ENCODE measurements at regions not wholly inside any gene's neighbourhood (a gene's known extent, or its start where the extent isn't known, plus 50 kb on each side); places are given as distances from the start of the nearest gene placed in this dataset.
"Not testable (repeated sequence)": the region's sequence is repeated elsewhere in the genome, so short reads cannot be mapped to it uniquely, and the experiment has no call there.

DNA sequence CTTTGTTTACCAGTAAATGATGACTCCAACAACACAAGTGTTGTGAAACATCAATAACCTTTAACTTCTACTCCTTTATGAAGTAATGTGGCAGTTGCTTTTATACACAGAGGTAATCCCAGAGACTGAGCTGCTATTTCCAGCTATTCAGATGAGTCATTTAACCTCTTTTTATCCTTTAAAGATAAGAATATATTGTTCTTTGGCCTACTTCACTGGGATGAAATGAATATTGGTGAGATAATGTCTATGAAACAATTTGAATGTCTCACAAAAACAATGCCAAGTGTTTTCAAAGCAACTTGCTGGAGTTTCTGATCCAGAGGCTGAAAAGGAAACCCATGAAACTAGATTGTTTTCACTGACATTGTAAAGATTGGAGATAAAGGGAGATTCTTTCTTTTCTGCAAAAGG, 564.4 kb upstream of the LUZP2 start:
- Mint-ChIP-seq H3K9me3 (peaks cover 5% of the 10 kb centered on the region), H3K36me3 (no peaks in the 10 kb centered on the region), H3K27me3 (no peaks in the 10 kb centered on the region), H3K27ac (no peak overlapping the region), H3K4me3 (no peak overlapping the region), H3K4me1 (ENCODE audit: low read depth) (no peaks in the 10 kb centered on the region)
- intact Hi-C loops (cut with micrococcal nuclease), result no loop called here
- POLR2A ChIA-PET, result no interaction called here
- CTCF ChIA-PET, result no interaction called here
- DNase-seq, result no peak

DNA sequence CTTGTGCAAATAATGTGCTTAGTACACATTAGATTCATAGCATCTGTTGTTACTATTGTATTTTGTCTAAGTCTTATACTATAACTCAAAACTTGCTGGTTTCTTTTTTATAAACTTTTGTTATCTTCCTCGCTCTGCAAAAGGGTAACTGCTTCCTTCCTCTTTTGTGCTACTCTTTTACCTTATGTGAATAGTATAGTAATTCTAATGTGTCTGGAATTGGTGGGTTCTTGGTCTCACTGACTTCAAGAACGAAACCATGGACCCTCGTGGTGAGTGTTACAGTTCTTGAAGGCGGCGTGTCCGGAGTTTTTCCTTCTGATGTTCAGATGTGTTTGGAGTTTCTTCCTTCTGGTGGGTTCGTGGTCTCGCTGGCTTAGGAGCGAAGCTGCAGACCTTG, 563.1 kb upstream of the LUZP2 start:
- intact Hi-C loops (cut with micrococcal nuclease), result no loop called here
- CTCF ChIA-PET, result no interaction called here
- H3K4me3 Mint-ChIP-seq, result no peak overlapping the region

DNA sequence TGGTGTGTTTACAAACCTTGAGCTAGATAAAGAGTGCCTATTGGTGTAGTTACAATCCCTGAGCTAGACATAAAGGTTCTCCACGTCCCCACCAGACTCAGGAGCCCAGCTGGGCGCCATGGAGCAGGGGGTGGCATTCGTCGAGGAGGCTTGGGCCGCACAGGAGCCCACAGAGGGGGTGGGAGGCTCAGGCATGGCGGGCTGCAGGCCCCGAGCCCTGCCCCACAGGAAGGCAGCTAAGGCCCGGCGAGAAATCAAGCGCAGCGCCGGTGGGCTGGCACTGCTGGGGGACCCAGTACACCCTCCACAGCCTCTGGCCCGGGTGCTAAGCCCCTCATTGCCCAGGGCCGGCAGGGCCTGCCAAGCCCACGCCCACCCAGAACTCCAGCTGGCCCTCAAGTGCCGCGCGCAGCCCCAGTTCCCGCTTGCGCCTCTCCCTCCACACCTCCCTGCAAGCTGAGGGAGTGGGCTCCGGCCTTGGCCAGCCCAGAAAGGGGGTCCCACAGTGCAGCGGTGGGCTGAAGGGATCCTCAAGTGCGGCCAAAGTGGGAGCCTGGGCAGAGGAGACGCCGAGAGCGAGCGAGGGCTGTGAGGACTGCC, 562.1 kb upstream of the LUZP2 start:
- H3K27me3 Mint-ChIP-seq; intact Hi-C loops (cut with micrococcal nuclease); DNase-seq; H3K4me3 Mint-ChIP-seq; CTCF ChIA-PET; POLR2A ChIA-PET; H3K4me1 Mint-ChIP-seq (ENCODE audit: low read depth); H3K27ac Mint-ChIP-seq; H3K36me3 Mint-ChIP-seq; H3K9me3 Mint-ChIP-seq: not testable (repeated sequence)

More for the DNA sequence above, 563.1 kb upstream of the LUZP2 start:
- no peak for DNase-seq
- Mint-ChIP-seq H3K27me3 (no peaks in the 10 kb centered on the region), H3K27ac (no peak overlapping the region), H3K36me3 (no peaks in the 10 kb centered on the region), H3K9me3 (peaks cover 2% of the 10 kb centered on the region), H3K4me1 (ENCODE audit: low read depth) (no peaks in the 10 kb centered on the region)
- POLR2A ChIA-PET, result no interaction called here

DNA sequence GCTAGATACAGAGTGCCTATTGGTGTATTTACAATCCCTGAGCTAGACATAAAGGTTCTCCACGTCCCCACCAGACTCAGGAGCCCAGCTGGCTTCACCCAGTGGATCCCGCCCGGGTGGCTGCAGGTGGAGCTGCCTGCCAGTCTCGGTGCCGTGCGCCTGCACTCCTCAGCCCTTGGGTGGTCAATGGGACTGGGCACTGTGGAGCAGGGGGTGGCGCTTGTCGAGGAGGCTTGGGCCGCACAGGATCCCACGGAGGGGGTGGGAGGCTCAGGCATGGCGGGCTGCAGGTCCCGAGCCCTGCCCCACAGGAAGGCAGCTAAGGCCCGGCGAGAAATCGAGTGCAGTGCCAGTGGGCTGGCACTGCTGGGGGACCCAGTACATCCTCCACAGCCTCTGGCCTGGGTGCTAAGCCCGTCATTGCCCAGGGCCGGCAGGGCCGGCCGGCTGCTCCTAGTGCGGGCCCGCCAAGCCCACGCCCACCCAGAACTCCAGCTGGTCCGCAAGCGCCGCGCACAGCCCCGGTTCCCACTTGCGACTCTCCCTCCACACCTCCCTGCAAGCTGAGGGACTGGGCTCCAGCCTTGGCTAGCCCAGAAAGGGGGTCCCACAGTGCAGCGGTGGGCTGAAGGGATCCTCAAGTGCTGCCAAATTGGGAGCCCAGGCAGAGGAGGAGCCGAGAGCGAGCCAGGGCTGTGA, 554.6 kb upstream of the LUZP2 start:
- POLR2A ChIA-PET; H3K4me1 Mint-ChIP-seq (ENCODE audit: low read depth); H3K27ac Mint-ChIP-seq; DNase-seq; CTCF ChIA-PET; H3K36me3 Mint-ChIP-seq; H3K27me3 Mint-ChIP-seq; H3K4me3 Mint-ChIP-seq; intact Hi-C loops (cut with micrococcal nuclease): not testable (repeated sequence)
- peaks cover 15% of the 10 kb centered on the region for H3K9me3 Mint-ChIP-seq

DNA sequence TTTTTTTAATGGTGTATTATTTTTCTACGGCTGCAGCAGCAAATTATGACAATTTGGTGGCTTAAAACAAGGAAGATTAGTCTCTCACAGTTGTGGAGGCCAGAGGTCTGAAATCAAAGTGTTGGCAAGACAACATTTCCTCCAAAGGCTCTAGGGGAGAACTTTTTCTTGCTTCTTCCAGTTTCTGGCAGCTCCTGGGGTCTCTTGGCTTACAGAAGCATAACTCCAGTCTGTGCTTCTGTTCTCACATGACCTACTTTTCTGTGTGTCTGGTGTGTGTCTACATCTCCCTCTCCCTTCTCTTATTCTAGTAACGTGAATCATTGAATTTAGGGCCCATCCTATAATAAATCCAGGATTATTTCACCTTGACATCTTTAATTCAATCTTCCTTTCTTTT, 551.9 kb upstream of the LUZP2 start:
- H3K4me3 Mint-ChIP-seq, result no peak overlapping the region
- intact Hi-C loops (cut with micrococcal nuclease), result no loop called here
- H3K27ac Mint-ChIP-seq, result no peak overlapping the region
- H3K9me3 Mint-ChIP-seq, result peaks cover 8% of the 10 kb centered on the region
- ChIA-PET CTCF (no interaction called here), POLR2A (no interaction called here)
- no peaks in the 10 kb centered on the region for H3K27me3 Mint-ChIP-seq
- no peaks in the 10 kb centered on the region for H3K36me3 Mint-ChIP-seq
- no peak for DNase-seq
- H3K4me1 Mint-ChIP-seq (ENCODE audit: low read depth), result no peaks in the 10 kb centered on the region

DNA sequence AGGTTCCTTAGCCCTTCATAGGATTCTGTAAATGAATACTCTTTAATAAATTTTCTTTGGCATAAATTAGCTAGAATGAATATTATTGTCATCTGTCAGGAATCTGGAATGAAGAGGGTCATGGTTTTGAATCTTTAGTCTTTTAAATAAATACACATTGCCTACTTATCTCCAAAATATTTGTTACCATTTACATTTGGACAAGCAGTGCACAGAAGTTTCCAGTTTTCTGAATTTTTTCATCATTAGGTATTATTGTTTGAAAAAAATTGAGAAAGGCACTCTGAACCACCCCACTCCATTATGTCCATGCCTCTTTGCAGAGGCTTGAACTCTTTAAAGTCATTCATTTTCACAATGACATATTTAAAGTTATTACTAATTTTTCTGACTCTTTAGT, 549.0 kb upstream of the LUZP2 start:
- no peak for DNase-seq
- H3K4me3 Mint-ChIP-seq, result no peak overlapping the region
- H3K4me1 Mint-ChIP-seq (ENCODE audit: low read depth), result no peaks in the 10 kb centered on the region
- CTCF ChIA-PET, result no interaction called here
- H3K27ac Mint-ChIP-seq, result no peak overlapping the region
- intact Hi-C loops (cut with micrococcal nuclease), result no loop called here
- POLR2A ChIA-PET, result no interaction called here
- H3K9me3 Mint-ChIP-seq, result peaks cover 2% of the 10 kb centered on the region
- H3K27me3 Mint-ChIP-seq, result no peaks in the 10 kb centered on the region
- no peaks in the 10 kb centered on the region for H3K36me3 Mint-ChIP-seq

DNA sequence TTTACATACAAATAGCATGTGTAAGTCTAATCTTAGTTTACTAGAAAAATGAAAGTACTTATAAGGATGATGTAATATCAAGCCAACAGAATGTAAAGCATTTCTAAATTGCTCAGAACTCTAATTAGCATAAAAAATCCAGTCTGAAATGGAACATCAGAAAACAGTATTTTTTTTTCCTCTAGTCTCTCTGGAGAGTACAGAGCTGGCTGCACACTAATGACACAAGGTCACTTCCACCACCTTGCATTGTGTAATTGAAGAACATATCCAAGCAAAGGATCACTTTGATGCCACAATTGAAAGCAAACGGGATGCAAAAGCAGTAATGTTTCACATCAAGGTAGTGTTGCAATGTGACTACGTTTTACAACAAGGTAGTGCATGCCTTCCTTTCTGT, 548.0 kb upstream of the LUZP2 start:
- peaks cover 2% of the 10 kb centered on the region for H3K9me3 Mint-ChIP-seq
- no peaks in the 10 kb centered on the region for H3K4me1 Mint-ChIP-seq (ENCODE audit: low read depth)
- no peak overlapping the region for H3K4me3 Mint-ChIP-seq
- H3K36me3 Mint-ChIP-seq, result no peaks in the 10 kb centered on the region
- POLR2A ChIA-PET, result no interaction called here
- CTCF ChIA-PET, result no interaction called here
- DNase-seq, result no peak
- no peak overlapping the region for H3K27ac Mint-ChIP-seq
- H3K27me3 Mint-ChIP-seq, result no peaks in the 10 kb centered on the region
- intact Hi-C loops (cut with micrococcal nuclease), result no loop called here

DNA sequence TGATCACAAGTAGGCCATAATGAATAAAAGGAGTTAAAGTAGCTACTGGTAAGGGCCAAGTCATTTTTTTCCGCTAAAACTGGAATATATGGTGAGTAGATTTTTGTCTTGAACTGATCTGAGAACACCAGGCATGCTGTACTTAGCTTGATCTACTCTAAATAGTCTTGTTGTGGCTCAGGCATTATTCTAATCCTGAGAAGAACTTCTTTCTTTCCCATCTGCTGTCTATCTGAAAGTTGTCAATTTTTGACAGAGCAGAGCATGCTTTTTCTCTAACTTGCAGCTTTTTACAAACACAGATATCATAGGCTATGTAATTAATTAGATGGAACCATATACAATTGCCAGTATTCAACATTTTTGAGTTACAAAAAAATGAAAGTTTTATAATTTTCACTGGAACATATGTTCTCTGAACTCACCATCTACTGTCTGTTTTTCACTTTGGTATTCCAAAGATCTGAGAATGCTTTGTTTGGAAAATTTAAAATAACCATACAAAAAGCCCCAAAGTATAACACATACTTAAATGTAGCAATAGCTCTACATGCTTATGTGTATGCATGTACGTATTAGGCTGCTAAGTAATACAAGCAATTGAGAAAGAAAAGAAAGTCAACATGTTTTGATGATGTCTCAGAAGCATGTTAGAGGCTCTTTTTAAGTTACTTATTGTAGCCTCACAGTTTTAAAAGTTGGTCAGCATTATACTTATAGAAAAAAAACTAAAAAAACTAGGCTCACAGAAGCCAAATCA, 542.7 kb upstream of the LUZP2 start:
- CTCF ChIA-PET, result no interaction called here
- no peaks in the 10 kb centered on the region for H3K4me1 Mint-ChIP-seq (ENCODE audit: low read depth)
- no peaks in the 10 kb centered on the region for H3K27me3 Mint-ChIP-seq
- POLR2A ChIA-PET, result no interaction called here
- H3K36me3 Mint-ChIP-seq, result no peaks in the 10 kb centered on the region
- no peak for DNase-seq
- intact Hi-C loops (cut with micrococcal nuclease), result no loop called here
- H3K4me3 Mint-ChIP-seq, result no peak overlapping the region
- no peak overlapping the region for H3K27ac Mint-ChIP-seq
- H3K9me3 Mint-ChIP-seq, result peaks cover 4% of the 10 kb centered on the region

DNA sequence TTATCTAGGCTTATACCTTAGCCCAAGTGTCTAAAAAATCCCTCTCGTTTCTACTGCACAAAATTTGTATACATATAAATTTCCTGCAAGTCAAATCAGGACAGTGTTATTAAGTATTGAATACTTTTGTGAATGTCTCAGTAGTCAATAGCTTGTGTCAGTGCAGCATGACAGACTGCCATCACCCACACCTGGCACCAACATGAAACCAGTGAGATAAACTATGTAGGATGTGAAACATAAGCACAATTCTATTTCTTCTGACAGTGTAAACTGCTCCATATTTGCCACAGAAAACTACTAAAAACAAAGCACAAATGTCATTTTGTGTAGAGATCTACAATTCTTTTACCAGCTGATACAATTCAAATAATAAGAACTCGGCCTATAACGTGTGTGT, 542.1 kb upstream of the LUZP2 start:
- peaks cover 4% of the 10 kb centered on the region for H3K9me3 Mint-ChIP-seq
- H3K4me1 Mint-ChIP-seq (ENCODE audit: low read depth), result no peaks in the 10 kb centered on the region
- no peaks in the 10 kb centered on the region for H3K27me3 Mint-ChIP-seq
- H3K27ac Mint-ChIP-seq, result no peak overlapping the region
- intact Hi-C loops (cut with micrococcal nuclease), result no loop called here
- CTCF ChIA-PET, result no interaction called here
- no peak overlapping the region for H3K4me3 Mint-ChIP-seq
- POLR2A ChIA-PET, result no interaction called here
- no peak for DNase-seq
- no peaks in the 10 kb centered on the region for H3K36me3 Mint-ChIP-seq

DNA sequence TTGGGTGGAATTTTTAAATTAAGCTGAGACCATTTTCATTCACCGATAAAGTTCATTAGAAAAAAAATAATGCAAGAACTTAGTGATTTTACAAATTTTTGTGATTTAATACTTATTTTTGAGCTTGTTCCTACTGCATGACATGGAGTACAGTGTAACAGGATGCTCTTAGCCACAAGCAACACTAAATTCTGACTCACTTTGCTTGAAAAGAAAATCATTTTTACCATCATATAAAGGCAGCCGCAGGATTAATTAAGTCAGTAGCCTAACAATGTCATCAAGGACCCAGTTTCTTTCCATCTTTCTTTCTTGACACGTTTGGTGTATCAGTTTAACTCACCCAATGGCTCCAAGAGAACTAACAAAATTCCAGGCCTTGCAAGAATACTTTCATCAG, 540.3 kb upstream of the LUZP2 start:
- no peaks in the 10 kb centered on the region for H3K27me3 Mint-ChIP-seq
- intact Hi-C loops (cut with micrococcal nuclease), result no loop called here

DNA sequence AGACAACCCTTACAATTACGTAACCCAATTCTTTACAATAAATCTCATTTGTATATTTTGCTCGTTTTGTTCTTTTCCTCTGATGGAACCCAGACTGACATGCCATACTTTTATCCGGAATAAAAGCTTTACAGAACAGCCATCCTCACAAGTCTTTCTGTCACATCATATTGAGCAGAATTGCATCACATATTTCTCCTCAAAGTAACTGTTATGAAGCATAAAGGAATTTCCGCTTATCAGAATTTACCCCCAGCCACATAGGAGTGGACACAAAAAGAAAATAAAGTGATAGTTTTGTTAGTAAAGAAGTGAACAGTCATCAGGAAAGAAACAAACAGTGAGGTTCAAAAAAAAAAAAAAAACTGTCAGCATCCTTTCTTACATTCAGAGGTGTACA, 539.5 kb upstream of the LUZP2 start:
- CTCF ChIA-PET, result no interaction called here
- H3K36me3 Mint-ChIP-seq, result no peaks in the 10 kb centered on the region

More for the DNA sequence above, 540.3 kb upstream of the LUZP2 start:
- H3K4me3 Mint-ChIP-seq, result no peak overlapping the region
- H3K36me3 Mint-ChIP-seq, result no peaks in the 10 kb centered on the region
- DNase-seq, result no peak
- peaks cover 4% of the 10 kb centered on the region for H3K9me3 Mint-ChIP-seq
- no peak overlapping the region for H3K27ac Mint-ChIP-seq
- ChIA-PET POLR2A (no interaction called here), CTCF (no interaction called here)
- H3K4me1 Mint-ChIP-seq (ENCODE audit: low read depth), result no peaks in the 10 kb centered on the region

DNA sequence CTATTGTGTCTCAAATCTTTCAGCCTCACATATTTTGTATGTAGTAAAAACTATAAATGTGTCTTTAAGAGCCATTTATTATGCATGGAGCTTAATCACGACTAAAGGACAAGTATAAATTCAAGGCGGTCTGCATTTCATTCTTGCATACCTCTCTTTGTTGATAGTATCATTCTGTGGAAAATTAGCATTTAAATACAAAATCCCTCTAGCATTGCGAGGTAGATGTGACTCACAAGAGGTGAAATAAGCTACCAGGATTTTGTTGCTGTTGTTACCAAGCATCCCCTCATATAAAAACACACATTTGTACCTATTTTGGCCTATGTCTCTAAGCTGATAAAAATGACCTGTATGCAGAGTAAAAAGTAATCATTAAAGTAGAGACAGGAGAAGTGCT, 537.4 kb upstream of the LUZP2 start:
- DNase-seq, result no peak
- Mint-ChIP-seq H3K36me3 (no peaks in the 10 kb centered on the region), H3K4me3 (no peak overlapping the region), H3K27me3 (no peaks in the 10 kb centered on the region), H3K9me3 (peaks cover 8% of the 10 kb centered on the region), H3K4me1 (ENCODE audit: low read depth) (no peaks in the 10 kb centered on the region), H3K27ac (no peak overlapping the region)
- POLR2A ChIA-PET, result no interaction called here
- intact Hi-C loops (cut with micrococcal nuclease), result no loop called here
- CTCF ChIA-PET, result no interaction called here

More for the DNA sequence above, 539.5 kb upstream of the LUZP2 start:
- Mint-ChIP-seq H3K4me3 (no peak overlapping the region), H3K27ac (no peak overlapping the region), H3K9me3 (peaks cover 4% of the 10 kb centered on the region), H3K4me1 (ENCODE audit: low read depth) (no peaks in the 10 kb centered on the region), H3K27me3 (no peaks in the 10 kb centered on the region)
- POLR2A ChIA-PET, result interaction anchor here (0.7 kb wide), 1 partner anchor 8 kb away, joined by 3 read pairs; no protein-coding TSS in a partner anchor
- no peak for DNase-seq
- intact Hi-C loops (cut with micrococcal nuclease), result no loop called here
